Neuronal stem cell (in vitro differentiated cells): ENCODE measurements at regions not wholly inside any gene's neighbourhood (a gene's known extent, or its start where the extent isn't known, plus 50 kb on each side); places are given as distances from the start of the nearest gene placed in this dataset.

Experiments
- DNase-seq: peaks from one replicate; pipeline ENCODE4 v3.0.0-alpha.2; 2013; ENCODE audit warnings: low spot score
- H2AFZ ChIP-seq: one replicate; pipeline ENCODE4 v1.6.1; 2013; ENCODE audit warnings: mild to moderate bottlenecking, low read length, inconsistent platforms
- H2AK5ac ChIP-seq: 2 replicates; pipeline ENCODE4 v1.6.1; 2013; ENCODE audit warnings: low read depth, mild to moderate bottlenecking, inconsistent platforms, low read length, moderate library complexity, mixed read lengths
- H2BK120ac ChIP-seq: 2 replicates; pipeline ENCODE4 v1.6.1; 2013; ENCODE audit warnings: low read depth, mild to moderate bottlenecking, inconsistent platforms, low read length, moderate library complexity, mixed read lengths
- H2BK12ac ChIP-seq: one replicate; pipeline ENCODE4 v1.6.1; 2013; ENCODE audit warnings: low read length, inconsistent platforms
- H2BK15ac ChIP-seq: 2 replicates; pipeline ENCODE4 v1.6.1; 2013; ENCODE audit warnings: mild to moderate bottlenecking, low read length, inconsistent platforms, mixed read lengths
- H2BK5ac ChIP-seq: one replicate; pipeline ENCODE4 v1.6.1; 2013; ENCODE audit warnings: inconsistent platforms, mild to moderate bottlenecking, low read length, moderate library complexity
- H3K14ac ChIP-seq: one replicate; pipeline ENCODE4 v1.6.1; 2013; ENCODE audit warnings: low read length, inconsistent platforms
- H3K18ac ChIP-seq: 2 replicates; pipeline ENCODE4 v1.6.1; 2013; ENCODE audit warnings: low read length, inconsistent platforms
- H3K23ac ChIP-seq: 2 replicates; pipeline ENCODE4 v1.6.1; 2013; ENCODE audit warnings: low read depth, mild to moderate bottlenecking, mixed read lengths, low read length, inconsistent platforms; ENCODE audit not compliant: poor library complexity
- H3K27ac ChIP-seq: replicated peaks from 3 replicates; pipeline ENCODE4 v1.5.1; 2013; ENCODE audit warnings: low read length, inconsistent platforms
- H3K27me3 ChIP-seq, 3 experiments: 2 replicates each; pipeline ENCODE4 v1.6.1; 2013; ENCODE audit warnings: low read length in 3 of 3, mild to moderate bottlenecking in 2 of 3, inconsistent platforms in 1 of 3, low read depth in 1 of 3, mixed read lengths in 1 of 3, moderate library complexity in 1 of 3; ENCODE audit not compliant: control insufficient read depth in 3 of 3, insufficient read depth in 3 of 3
- H3K36me3 ChIP-seq, 2 donors: replicated peaks in 1 of 2; 2 replicates each; pipeline ENCODE4 v1.6.1; 2013; ENCODE audit warnings: low read length in 2 of 2; ENCODE audit not compliant: control insufficient read depth in 2 of 2, insufficient read depth in 2 of 2
- H3K4ac ChIP-seq: 2 replicates; pipeline ENCODE4 v1.6.1; 2013; ENCODE audit warnings: inconsistent platforms, mild to moderate bottlenecking, low read length, moderate library complexity
- H3K4me1 ChIP-seq, 2 donors: 1 replicate in 1 of 2; 2 replicates in 1 of 2; pipeline ENCODE4 v1.6.1; 2013; ENCODE audit warnings: low read length in 2 of 2, low read depth in 1 of 2; ENCODE audit not compliant: control insufficient read depth in 2 of 2, insufficient read depth in 1 of 2
- H3K4me2 ChIP-seq: one replicate; pipeline ENCODE4 v1.6.1; 2013; ENCODE audit warnings: mild to moderate bottlenecking, low read length, inconsistent platforms; ENCODE audit not compliant: insufficient read depth, poor library complexity, severe bottlenecking
- H3K4me3 ChIP-seq, 2 donors: 2 replicates each; pipeline ENCODE4 v1.5.1; 2013; ENCODE audit warnings: low read length in 2 of 2, mild to moderate bottlenecking in 2 of 2, inconsistent platforms in 1 of 2, moderate library complexity in 1 of 2
- H3K79me1 ChIP-seq: one replicate; pipeline ENCODE4 v1.6.1; 2013; ENCODE audit warnings: low read depth, mild to moderate bottlenecking, inconsistent platforms, low read length, moderate library complexity
- H3K9ac ChIP-seq: one replicate; pipeline ENCODE4 v1.6.1; 2013; ENCODE audit warnings: mild to moderate bottlenecking, low read depth, low read length, inconsistent platforms; ENCODE audit not compliant: poor library complexity
- H3K9me3 ChIP-seq, 2 donors: replicated peaks in 1 of 2; 2 replicates each; pipeline versions ENCODE3 to v1.6.1; 2013; ENCODE audit warnings: low read length in 2 of 2, mild to moderate bottlenecking in 2 of 2, inconsistent platforms in 1 of 2, low read depth in 1 of 2, mixed read lengths in 1 of 2, moderate library complexity in 1 of 2; ENCODE audit not compliant: control insufficient read depth in 2 of 2, insufficient read depth in 1 of 2
- H4K8ac ChIP-seq: one replicate; pipeline ENCODE4 v1.6.1; 2013; ENCODE audit warnings: low read depth, mild to moderate bottlenecking, inconsistent platforms, low read length, moderate library complexity
- H4K91ac ChIP-seq: one replicate; pipeline ENCODE4 v1.6.1; 2013; ENCODE audit warnings: low read length, low read depth, mild to moderate bottlenecking, inconsistent platforms; ENCODE audit not compliant: poor library complexity
- WGBS, 2 donors: extraction: QIAGEN DNeasy Blood & Tissue Kit; methylation state at CpG; one replicate each; pipeline ENCODE4 v1.1.7; 2013; ENCODE audit warnings: missing lambda C conversion rate in 2 of 2, mixed read lengths in 1 of 2; ENCODE audit not compliant: insufficient read length in 2 of 2, insufficient replicate concordance in 1 of 2; ENCODE audit errors: extremely low coverage in 2 of 2; 5-methylcytosine and 5-hydroxymethylcytosine counted together

DNA sequence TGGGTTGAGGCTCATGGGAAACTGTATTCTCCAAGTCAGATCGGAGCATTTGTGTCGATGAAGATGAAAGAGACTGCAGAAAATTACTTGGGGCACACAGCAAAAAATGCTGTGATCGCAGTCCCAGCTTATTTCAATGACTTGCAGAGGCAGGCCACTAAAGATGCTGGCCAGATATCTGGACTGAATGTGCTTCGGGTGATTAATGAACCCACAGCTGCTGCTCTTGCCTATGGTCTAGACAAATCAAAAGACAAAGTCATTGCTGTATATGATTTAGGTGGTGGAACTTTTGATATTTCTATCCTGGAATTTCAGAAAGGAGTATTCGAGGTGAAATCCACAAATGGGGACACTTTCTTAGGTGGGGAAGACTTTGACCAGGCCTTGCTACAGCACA lies 336.6 kb downstream of the PAX3 start:
- no peaks in the 10 kb centered on the region for H3K36me3 ChIP-seq
- no peak overlapping the region for H2BK5ac ChIP-seq
- no peak overlapping the region for H4K8ac ChIP-seq
- H3K9me3 ChIP-seq = no peaks in the 10 kb centered on the region
- no peak for DNase-seq
- H4K91ac ChIP-seq = no peak overlapping the region
- H3K79me1 ChIP-seq = no peaks in the 10 kb centered on the region
- H3K27ac ChIP-seq = no peak overlapping the region
- WGBS, 2 donors = no CpG with 5 or more reads among the region's 5 CpGs
- no peak overlapping the region for H2BK12ac ChIP-seq
- no peaks in the 10 kb centered on the region for H3K27me3 ChIP-seq
- H2AK5ac ChIP-seq = no peak overlapping the region
- no peak overlapping the region for H2BK15ac ChIP-seq
- no peak overlapping the region for H3K4me3 ChIP-seq
- H2AFZ ChIP-seq = no peak overlapping the region
- no peak overlapping the region for H3K4ac ChIP-seq
- H3K23ac ChIP-seq = no peak overlapping the region
- H3K9ac ChIP-seq = no peak overlapping the region
- H3K4me1 ChIP-seq = peaks cover 0 to 2% of the 10 kb centered on the region in 2 donors
- H3K18ac ChIP-seq = no peak overlapping the region
- H3K14ac ChIP-seq = no peak overlapping the region
- H2BK120ac ChIP-seq = no peak overlapping the region
- H3K4me2 ChIP-seq = no peak overlapping the region

DNA sequence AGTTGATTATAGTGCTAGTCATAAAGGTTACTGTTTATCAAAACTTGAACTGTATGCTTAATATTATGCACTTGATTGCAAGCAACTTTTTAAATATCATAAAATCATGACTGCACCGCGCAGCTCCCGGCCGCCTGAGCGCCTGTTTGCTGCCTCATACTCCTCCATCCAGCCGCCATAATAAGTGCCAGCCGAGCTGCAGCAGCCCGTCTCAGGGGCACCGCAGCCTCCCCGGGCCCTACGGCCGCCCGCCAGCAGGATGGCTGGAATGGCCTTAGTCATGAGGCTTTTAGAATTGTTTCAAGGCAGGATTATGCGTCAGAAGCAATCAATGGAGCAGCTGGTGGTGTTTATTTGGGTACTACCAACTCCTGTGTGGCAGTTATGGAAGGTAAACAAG lies 337.2 kb downstream of the PAX3 start:
- Histone ChIP-seq H3K27ac (no peak overlapping the region), H2BK120ac (no peak overlapping the region), H4K8ac (no peak overlapping the region), H2BK15ac (no peak overlapping the region), H2AFZ (no peak overlapping the region), H3K9me3 (no peaks in the 10 kb centered on the region), H2AK5ac (no peak overlapping the region), H3K4me3 (no peak overlapping the region), H3K18ac (no peak overlapping the region), H2BK5ac (no peak overlapping the region), H3K4me2 (no peak overlapping the region), H3K79me1 (no peaks in the 10 kb centered on the region), H2BK12ac (no peak overlapping the region), H3K9ac (no peak overlapping the region), H3K4me1 (peaks cover 0 to 2% of the 10 kb centered on the region in 2 donors), H3K27me3 (no peaks in the 10 kb centered on the region), H3K14ac (no peak overlapping the region), H4K91ac (no peak overlapping the region), H3K36me3 (no peaks in the 10 kb centered on the region), H3K23ac (no peak overlapping the region), H3K4ac (no peak overlapping the region)
- no CpG with 5 or more reads among the region's 14 CpGs for WGBS, 2 donors
- no peak for DNase-seq

DNA sequence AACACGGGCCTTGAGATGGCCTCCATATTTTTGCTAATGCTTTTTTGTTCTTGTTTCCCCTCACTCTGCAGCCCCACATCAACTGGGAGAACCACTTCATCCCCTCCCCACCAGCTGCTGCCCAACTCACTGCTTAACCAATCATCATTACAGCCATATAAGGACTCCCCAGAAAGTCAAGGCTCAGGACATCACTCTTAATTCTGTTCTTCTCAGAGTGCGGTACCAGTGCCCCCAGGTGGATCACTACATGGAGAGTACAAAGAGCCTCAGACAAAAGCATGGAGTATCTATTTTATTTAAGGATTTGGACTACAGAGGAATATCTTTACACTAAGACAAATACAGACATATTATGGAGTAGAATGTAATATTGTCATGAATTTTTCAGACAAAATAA lies 340.6 kb downstream of the PAX3 start:
- H2AK5ac ChIP-seq = no peak overlapping the region
- no peak overlapping the region for H3K14ac ChIP-seq
- H3K9me3 ChIP-seq = no peaks in the 10 kb centered on the region
- H2BK12ac ChIP-seq = no peak overlapping the region
- H3K79me1 ChIP-seq = no peaks in the 10 kb centered on the region
- no peak for DNase-seq
- no peak overlapping the region for H4K8ac ChIP-seq
- no peak overlapping the region for H4K91ac ChIP-seq
- no peak overlapping the region for H3K18ac ChIP-seq
- no peak overlapping the region for H3K4ac ChIP-seq
- H3K4me3 ChIP-seq = no peak overlapping the region
- H3K27ac ChIP-seq = no peak overlapping the region
- no peaks in the 10 kb centered on the region for H3K27me3 ChIP-seq
- no peak overlapping the region for H2BK5ac ChIP-seq
- no peak overlapping the region for H2BK15ac ChIP-seq
- no peak overlapping the region for H2AFZ ChIP-seq
- H3K9ac ChIP-seq = no peak overlapping the region
- H3K36me3 ChIP-seq = no peaks in the 10 kb centered on the region
- no peak overlapping the region for H3K4me2 ChIP-seq
- no peaks in the 10 kb centered on the region for H3K4me1 ChIP-seq
- WGBS, 2 donors = no CpG with 5 or more reads among the region's 2 CpGs
- H3K23ac ChIP-seq = no peak overlapping the region
- no peak overlapping the region for H2BK120ac ChIP-seq

DNA sequence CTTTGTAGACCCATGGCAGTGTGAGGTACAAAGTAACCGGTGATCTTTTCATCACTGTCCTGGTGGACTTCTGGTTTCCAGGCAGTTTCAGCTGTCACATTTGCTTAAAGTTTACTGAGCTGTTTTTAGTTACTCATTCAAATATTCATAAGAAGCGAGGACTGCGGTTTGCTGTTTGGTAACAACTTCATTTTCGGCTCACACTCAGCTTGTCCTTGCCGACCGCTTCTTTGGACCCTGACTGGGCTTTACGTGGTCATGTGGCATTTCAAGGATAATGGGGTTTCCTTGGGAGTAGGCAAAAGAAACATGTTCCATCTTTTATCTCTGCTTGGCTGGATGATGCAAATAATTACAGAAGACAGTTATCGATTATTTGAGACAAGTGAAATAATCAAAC lies 350.7 kb downstream of the PAX3 start:
- Histone ChIP-seq H3K9ac (no peak overlapping the region), H3K9me3 (no peaks in the 10 kb centered on the region), H3K4ac (no peak overlapping the region), H3K18ac (no peak overlapping the region), H2BK5ac (no peak overlapping the region), H2AFZ (no peak overlapping the region), H3K4me1 (no peaks in the 10 kb centered on the region), H3K4me2 (no peak overlapping the region), H4K8ac (no peak overlapping the region), H3K36me3 (no peaks in the 10 kb centered on the region), H3K4me3 (no peak overlapping the region), H3K23ac (no peak overlapping the region), H3K27ac (no peak overlapping the region), H2BK12ac (no peak overlapping the region), H3K27me3 (no peaks in the 10 kb centered on the region), H2BK120ac (no peak overlapping the region), H3K79me1 (no peaks in the 10 kb centered on the region), H3K14ac (no peak overlapping the region), H2AK5ac (no peak overlapping the region), H2BK15ac (no peak overlapping the region), H4K91ac (no peak overlapping the region)
- DNase-seq = no peak
- no CpG with 5 or more reads among the region's 8 CpGs for WGBS, 2 donors
